Heart left ventricle (tissue), 16 donors: ENCODE measurements at regions not wholly inside any gene's neighbourhood (a gene's known extent, or its start where the extent isn't known, plus 50 kb on each side); places are given as distances from the start of the nearest gene placed in this dataset.

Experiments used
- ATAC-seq, 4 donors: fragments of 200-7000 bp; cut with Tn5 transposase; one replicate each; pipeline ENCODE4 v1.9.1; 2020 to 2022; ENCODE audit warnings: moderate library complexity in 4 of 4, mild to moderate bottlenecking in 3 of 4, moderate number of reproducible peaks in 1 of 4
- DNase-seq, 5 donors: peaks; one replicate each; pipeline ENCODE4 v3.0.0-alpha.2; 2020
- H3K27ac ChIP-seq, 12 donors: fragments of 200-600 bp; sonication (generic) in 4 of 12; one replicate each; pipeline versions ENCODE4 v1.5.0 to v1.8.0; 2016 to 2022; ENCODE audit warnings: mild to moderate bottlenecking in 2 of 12
- H3K27me3 ChIP-seq, 9 donors: fragments of 200-600 bp; sonication (generic) in 2 of 9; one replicate each; pipeline versions ENCODE4 v1.5.1 to v1.8.0; 2016 to 2022; ENCODE audit warnings: mild to moderate bottlenecking in 3 of 9
- H3K36me3 ChIP-seq, 9 donors: fragments of 200-600 bp; sonication (generic) in 2 of 9; one replicate each; pipeline versions ENCODE4 v1.5.0 to v1.8.0; 2018 to 2022; ENCODE audit warnings: mild to moderate bottlenecking in 2 of 9
- H3K4me1 ChIP-seq, 12 donors: fragments of 200-600 bp; sonication (generic) in 4 of 12; one replicate each; pipeline versions ENCODE4 v1.5.0 to v1.8.0; 2016 to 2022; ENCODE audit warnings: mild to moderate bottlenecking in 3 of 12
- H3K4me3 ChIP-seq, 12 donors: fragments of 200-600 bp; sonication (generic) in 4 of 12; one replicate each; pipeline versions ENCODE4 v1.5.0 to v1.8.0; 2017 to 2022; ENCODE audit warnings: mild to moderate bottlenecking in 9 of 12, moderate library complexity in 4 of 12
- H3K9me3 ChIP-seq, 12 donors: fragments of 200-600 bp; sonication (generic) in 4 of 12; one replicate each; pipeline versions ENCODE4 v1.5.0 to v1.8.0; 2016 to 2022; ENCODE audit warnings: mild to moderate bottlenecking in 1 of 12
- CTCF ChIP-seq, 12 donors: fragments of 200-600 bp; sonication (generic) in 4 of 12; IDR thresholded peaks; one replicate each; pipeline versions ENCODE4 v1.5.0 to v1.8.0; 2018 to 2022; ENCODE audit warnings: antibody characterized with exemption in 12 of 12, mild to moderate bottlenecking in 5 of 12
- POLR2A ChIP-seq, 2 donors: fragments of 450-650 bp; IDR thresholded peaks; one replicate each; pipeline ENCODE4 v1.6.1; 2017; ENCODE audit warnings: antibody characterized with exemption in 2 of 2, mild to moderate bottlenecking in 2 of 2, moderate library complexity in 2 of 2
- WGBS, 4 donors: extraction: QIAGEN DNeasy Blood & Tissue Kit in 2 of 4; methylation state at CpG; one replicate each; pipeline versions ENCODE4 v1.1.5 to v1.1.7; 2013 to 2018; 5-methylcytosine and 5-hydroxymethylcytosine counted together
- intact Hi-C, 10 donors: fragments of 100-400 bp; cut with DNase I; formaldehyde crosslinking; loops; one replicate each; pipeline versions ENCODE4 v1.11.1 to v1.14.2; 2022
- donor health status: ischemic (EF 13 %, LVEDD 7.1; RV severe dilation, severe dysfunction).
- donor health status: healthy with polysubstance abuse.
- donor health status: DM: no; HTN: yes; CAD: no.
- donor health status: DM: no; HTN: no; CAD: no.
- donor health status: ischemic (EF 25% LVEDD 6.9; RV normal size, moderate dysfunction).
- donor health status: ischemic (EF 25% LVEDD 5.7; RV mildly dilated, moderate dysfunction).
- donor health status: healthy.
- donor health status: DM: yes; HTN: yes; CAD: no.
- donor health status: ischemic (EF 35%, LVEDD 5.7; RV mildly dilated, moderate dysfunction).
- donor health status: nonischemic (EF 11% LVEDD 7.7; RV severe dilation, severe dysfunction).
- donor health status: DM: yes; HTN: yes; CAD: no.
- donor health status: PGD.
- donor health status: ischemic (EF 29% LVEDD 5.4; RV normal size, mild dysfunction).
- donor health status: nonischemic (EF 23%, LVEDD 6.1; RV moderate dilation, normal function).

DNA sequence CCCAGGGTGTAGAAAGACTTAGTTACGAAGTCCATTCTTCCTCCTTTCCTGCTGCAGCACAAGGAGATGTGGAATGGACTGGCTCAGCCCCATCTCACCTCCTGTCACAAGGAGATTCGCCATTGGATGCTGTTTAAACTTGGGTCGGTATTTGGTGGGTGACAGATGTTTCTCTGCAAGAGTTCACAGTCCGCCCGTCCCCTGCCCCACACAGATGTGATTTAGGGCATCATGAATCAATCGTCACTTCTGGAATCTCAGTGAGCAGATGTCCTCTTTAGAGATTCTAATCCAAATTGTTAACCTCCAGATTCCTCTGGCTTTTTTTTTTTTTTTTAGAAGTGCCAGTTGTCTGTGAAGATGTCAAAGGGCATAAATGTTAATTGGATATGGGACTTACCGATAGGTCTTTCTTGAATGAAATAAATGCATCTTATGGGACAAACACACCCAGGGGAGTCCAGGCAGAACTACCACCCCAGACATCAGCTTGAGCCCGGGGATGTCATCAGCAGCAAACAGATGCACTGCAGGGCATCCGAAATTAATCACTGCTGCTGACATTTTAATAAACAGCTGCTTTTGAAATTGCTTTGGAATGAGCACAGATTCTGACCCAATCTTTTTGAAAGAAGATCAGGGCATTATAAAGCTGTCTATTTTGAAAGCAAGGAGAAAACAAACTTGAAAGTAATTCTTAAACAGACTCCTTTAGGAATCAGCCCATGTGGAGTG, 117.6 kb upstream of the CDH4 start:
- WGBS, 4 donors, result 42 to 56% (median 47%) methylated on average over 9 of the region's 9 CpGs
- ATAC-seq, result no peak

GRCh38 chr20:61135266-61135665, 116.8 kb upstream of the CDH4 start:
- Histone ChIP-seq H3K36me3 (no peaks in the 10 kb centered on the region), H3K4me1 (no peaks in the 10 kb centered on the region), H3K27ac (no peak overlapping the region), H3K4me3 (no peak overlapping the region), H3K27me3 (peaks cover 0 to 69% (median 0%) of the 10 kb centered on the region in 9 donors), H3K9me3 (no peaks in the 10 kb centered on the region)
- TF ChIP-seq POLR2A (IDR thresholded peaks at IDR 0.05) (no peak), CTCF (IDR thresholded peaks at IDR 0.05) (no peak)
- 64 to 76% (median 69%) methylated on average over 11 of the region's 11 CpGs for WGBS, 4 donors
- intact Hi-C loops, result no loop called here
- ATAC-seq, result no peak
- no peak for DNase-seq

More for the DNA sequence above, 117.6 kb upstream of the CDH4 start:
- no peaks in the 10 kb centered on the region for H3K36me3 ChIP-seq
- H3K4me1 ChIP-seq, result no peaks in the 10 kb centered on the region
- H3K4me3 ChIP-seq, result no peak overlapping the region
- DNase-seq, result no peak
- peaks cover 0 to 67% (median 3%) of the 10 kb centered on the region in 9 donors for H3K27me3 ChIP-seq
- no peak overlapping the region for H3K27ac ChIP-seq
- TF ChIP-seq POLR2A (IDR thresholded peaks at IDR 0.05) (no peak), CTCF (IDR thresholded peaks at IDR 0.05) (no peak)
- no peaks in the 10 kb centered on the region for H3K9me3 ChIP-seq
- intact Hi-C loops, result no loop called here

GRCh38 chr20:61135968-61136367, 116.1 kb upstream of the CDH4 start:
- H3K4me1 ChIP-seq, result no peaks in the 10 kb centered on the region
- TF ChIP-seq CTCF (IDR thresholded peaks at IDR 0.05), result no peak
- no peak for TF ChIP-seq POLR2A (IDR thresholded peaks at IDR 0.05)
- no peaks in the 10 kb centered on the region for H3K9me3 ChIP-seq
- H3K27me3 ChIP-seq, result peaks cover 0 to 65% (median 0%) of the 10 kb centered on the region in 9 donors
- no peak overlapping the region for H3K4me3 ChIP-seq
- DNase-seq, result no peak
- no peak overlapping the region for H3K27ac ChIP-seq
- peak in 1 of 4 donors; percentile 24 for ATAC-seq
- 26 to 31% (median 28%) methylated on average over 11 to 15 of the region's 15 CpGs for WGBS, 4 donors
- intact Hi-C loops, result no loop called here
- H3K36me3 ChIP-seq, result no peaks in the 10 kb centered on the region

- Histone ChIP-seq H3K27ac (no peak overlapping the region), H3K27me3 (peaks cover 0 to 45% (median 0%) of the 10 kb centered on the region in 9 donors), H3K9me3 (peaks cover 0 to 4% (median 0%) of the 10 kb centered on the region in 12 donors), H3K4me1 (no peaks in the 10 kb centered on the region), H3K36me3 (no peaks in the 10 kb centered on the region), H3K4me3 (no peak overlapping the region)
- no peak for TF ChIP-seq CTCF (IDR thresholded peaks at IDR 0.05)
- no peak for TF ChIP-seq POLR2A (IDR thresholded peaks at IDR 0.05)
- DNase-seq (no peak), ATAC-seq (no peak)
- 73 to 84% (median 81%) methylated on average over 5 of the region's 5 CpGs for WGBS, 4 donors
- intact Hi-C loops, result no loop called here
These were observed 113.5 kb upstream of the CDH4 start for GRCh38 chr20:61138566-61138965.
